ENCODE measurements at regions not wholly inside any gene's neighbourhood (a gene's known extent, or its start where the extent isn't known, plus 50 kb on each side); places are given as distances from the start of the nearest gene placed in this dataset.

- TF ChIP-seq CTCF (IDR thresholded peaks at IDR 0.05 in 8 of 11, conservative IDR thresholded peaks at IDR 0.05 in 3 of 11), result no peak
- TF ChIP-seq POLR2AphosphoS5 (IDR thresholded peaks at IDR 0.05), result no peak
Observed at GRCh38 chr4:89582756-89583505, 254.0 kb downstream of the SNCA start.
